DMS53 (cell line): ENCODE measurements at regions not wholly inside any gene's neighbourhood (a gene's known extent, or its start where the extent isn't known, plus 50 kb on each side); places are given as distances from the start of the nearest gene placed in this dataset.
A peak's percentile ranks its signal among the peaks of the same experiment; 100 is the strongest.

Experiments used
- DNase-seq: peaks from one replicate; lab custom pipeline; 2025; lab: John Stamatoyannopoulos, UW

- DNase-seq: no peak
Observed at GRCh38 chr20:50376888-50377459, 133.2 kb upstream of the PTPN1 start.

- DNase-seq: no peak
Observed at GRCh38 chr20:50378170-50379000, 131.8 kb upstream of the PTPN1 start.

- DNase-seq: no peak
Observed at GRCh38 chr20:50379049-50379990, 130.9 kb upstream of the PTPN1 start.

- no peak for DNase-seq
Observed at GRCh38 chr20:50379991-50380696, 130.0 kb upstream of the PTPN1 start.

- peak; percentile 50 for DNase-seq
Observed at GRCh38 chr20:50380697-50381040, 129.5 kb upstream of the PTPN1 start.

GRCh38 chr20:50381075-50381732 lies 129.0 kb upstream of the PTPN1 start:
- DNase-seq: no peak

- DNase-seq: no peak
Observed at GRCh38 chr20:50381771-50382593, 128.2 kb upstream of the PTPN1 start.

GRCh38 chr20:50385733-50386640 lies 124.2 kb upstream of the PTPN1 start:
- DNase-seq: no peak

- no peak for DNase-seq
Observed at GRCh38 chr20:50386641-50386960, 123.6 kb upstream of the PTPN1 start.

- DNase-seq: no peak
Observed at GRCh38 chr20:50387218-50387995, 122.8 kb upstream of the PTPN1 start.

GRCh38 chr20:50387996-50388332 lies 122.2 kb upstream of the PTPN1 start:
- no peak for DNase-seq

- DNase-seq: no peak
Observed at GRCh38 chr20:50388733-50389437, 121.3 kb upstream of the PTPN1 start.

- no peak for DNase-seq
Observed at GRCh38 chr20:50389438-50389807, 120.8 kb upstream of the PTPN1 start.

GRCh38 chr20:50389808-50390684 lies 120.1 kb upstream of the PTPN1 start:
- no peak for DNase-seq

GRCh38 chr20:50390685-50391443 lies 119.3 kb upstream of the PTPN1 start:
- no peak for DNase-seq

GRCh38 chr20:50391444-50392137 lies 118.6 kb upstream of the PTPN1 start:
- no peak for DNase-seq
